HepG2 (cell line): ENCODE measurements at regions not wholly inside any gene's neighbourhood (a gene's known extent, or its start where the extent isn't known, plus 50 kb on each side); places are given as distances from the start of the nearest gene placed in this dataset.

Experiments
- ATAC-seq: fragments of 200-7000 bp; cut with Tn5 transposase; 3 replicates; pipeline ENCODE4 v1.9.1; 2020; ENCODE audit warnings: mild to moderate bottlenecking, moderate library complexity
- BruUV-seq: library from RNA; stranded (reverse); fragments of 400-500 nt; replicated peaks from 2 replicates; lab custom pipeline; 2021; lab: Mats Ljungman, UMichigan
- CTCF ChIA-PET: fragments of 300-600 bp; formaldehyde crosslinking; extraction: SDS; loops from one replicate; lab custom pipeline; 2021; ENCODE audit warnings: low total read pairs, inconsistent platforms, low intra/inter-chr PET ratio; lab: Yijun Ruan, JAX
- POLR2A ChIA-PET: fragments of 350-600 bp; sonication (Branson Sonifier 250); formaldehyde crosslinking; loops from one replicate; lab custom pipeline; 2020; ENCODE audit warnings: antibody characterized with exemption, inconsistent platforms; lab: Yijun Ruan, JAX
- DNase-seq: peaks from one replicate; pipeline ENCODE4 v3.0.0-alpha.2; 2015; ENCODE audit warnings: low spot score
- FAIRE-seq: peaks from 3 replicates; lab custom pipeline; 2011; peaks lifted over from hg19 to GRCh38; lab: Jason Lieb, UNC
- H2AFZ ChIP-seq: one replicate; pipeline ENCODE4 v1.6.1; 2011; ENCODE audit warnings: low read length, inconsistent platforms
- H3K27ac ChIP-seq: fragments of 300-600 bp; 3 replicates; pipeline ENCODE4 v1.8.0; 2011; ENCODE audit warnings: mixed run types, mild to moderate bottlenecking, mixed read lengths, low read length, inconsistent platforms; ENCODE audit not compliant: insufficient read depth; ENCODE audit errors: extremely low read length
- H3K27me3 ChIP-seq, 2 experiments: fragments of 200-600 bp in 1 of 2; 2 replicates in 1 of 2; 3 replicates in 1 of 2; pipeline versions ENCODE4 v1.6.0 to v1.8.0; 2011; ENCODE audit warnings: low read length in 2 of 2, mild to moderate bottlenecking in 2 of 2, moderate library complexity in 2 of 2, inconsistent platforms in 1 of 2; ENCODE audit not compliant: insufficient read depth in 2 of 2, control insufficient read depth in 1 of 2
- H3K36me3 ChIP-seq, 2 experiments: fragments of 200-600 bp in 1 of 2; replicated peaks in 1 of 2; 2 replicates in 1 of 2; 3 replicates in 1 of 2; pipeline versions ENCODE4 v1.5.1 to v1.8.0; 2011; ENCODE audit warnings: low read length in 2 of 2, inconsistent platforms in 1 of 2; ENCODE audit not compliant: insufficient read depth in 2 of 2, control insufficient read depth in 1 of 2
- H3K4me1 ChIP-seq: 2 replicates; pipeline ENCODE4 v1.5.1; 2012; ENCODE audit warnings: low read length, inconsistent platforms; ENCODE audit not compliant: insufficient read depth
- H3K4me2 ChIP-seq: 2 replicates; pipeline ENCODE4 v1.6.0; 2011; ENCODE audit warnings: low read depth, low read length, inconsistent platforms
- H3K4me3 ChIP-seq, 3 experiments: fragments of 200-600 bp in 1 of 3; sonication (generic), shearing (Covaris generic) in 1 of 3; replicated peaks in 1 of 3; 2 replicates each; pipeline ENCODE4 v1.5.1; 2011 to 2016; ENCODE audit warnings: low read length in 3 of 3, inconsistent platforms in 2 of 3, low read depth in 2 of 3, mild to moderate bottlenecking in 2 of 3, control low read depth in 1 of 3, mixed read lengths in 1 of 3; ENCODE audit not compliant: insufficient read depth in 1 of 3
- H3K79me2 ChIP-seq: one replicate; pipeline ENCODE4 v1.6.1; 2011; ENCODE audit warnings: low read length, inconsistent platforms; ENCODE audit not compliant: insufficient read depth
- H3K9ac ChIP-seq: 2 replicates; pipeline ENCODE4 v1.6.0; 2011; ENCODE audit warnings: mild to moderate bottlenecking, low read depth, low read length, inconsistent platforms; ENCODE audit not compliant: insufficient read depth
- H3K9me3 ChIP-seq: 2 replicates; pipeline ENCODE4 v1.5.1; 2012; ENCODE audit warnings: mild to moderate bottlenecking, low read length
- H4K20me1 ChIP-seq: 2 replicates; pipeline ENCODE4 v1.6.0; 2011; ENCODE audit warnings: inconsistent platforms, mild to moderate bottlenecking, low read length, moderate library complexity; ENCODE audit not compliant: insufficient read depth
- MAFF ChIP-seq: IDR thresholded peaks from 2 replicates; pipeline ENCODE4 v1.6.1; 2011; ENCODE audit warnings: low read depth, low read length, improper control_type of control experiment
- MAFK ChIP-seq, 2 experiments: IDR thresholded peaks in 1 of 2; conservative IDR thresholded peaks in 1 of 2; 2 replicates each; pipeline ENCODE4 v1.6.1; 2011; ENCODE audit warnings: improper control_type of control experiment in 2 of 2, low read length in 2 of 2
- TIGD3 ChIP-seq: sonication (generic); formaldehyde crosslinking; IDR thresholded peaks from 2 replicates; pipeline ENCODE4 v1.5.1; 2020; ENCODE audit warnings: mild to moderate bottlenecking, missing genetic modification reagents, borderline replicate concordance
- USF2 ChIP-seq, 2 experiments: sonication (generic) in 1 of 2; formaldehyde crosslinking in 1 of 2; IDR thresholded peaks; 2 replicates each; pipeline versions ENCODE4 v1.5.1 to v1.6.1; 2011 to 2020; ENCODE audit warnings: borderline replicate concordance in 1 of 2, low read depth in 1 of 2, low read length in 1 of 2, mild to moderate bottlenecking in 1 of 2, missing genetic modification reagents in 1 of 2, moderate library complexity in 1 of 2
- YY1 ChIP-seq: IDR thresholded peaks from 2 replicates; pipeline ENCODE4 v1.6.1; 2011; ENCODE audit warnings: low read length, low read depth, moderate library complexity, mild to moderate bottlenecking; ENCODE audit not compliant: insufficient read depth, insufficient replicate concordance
- ZNF160 ChIP-seq: sonication (generic); formaldehyde crosslinking; IDR thresholded peaks from 2 replicates; pipeline ENCODE4 v1.8.0; 2022; ENCODE audit warnings: mild to moderate bottlenecking, inconsistent platforms, missing genetic modification reagents
- ZNF318 ChIP-seq: sonication (generic); formaldehyde crosslinking; IDR thresholded peaks from 2 replicates; pipeline ENCODE4 v1.4.0; 2020; ENCODE audit warnings: mild to moderate bottlenecking, missing genetic modification reagents
- ZNF367 ChIP-seq: sonication (generic); formaldehyde crosslinking; IDR thresholded peaks from 2 replicates; pipeline ENCODE4 v1.4.0; 2020; ENCODE audit warnings: missing genetic modification reagents, borderline replicate concordance
- in situ Hi-C: cut with HindIII; loops from 2 replicates; pipeline ENCODE4 v1.10.0; 2017; ENCODE audit warnings: low pct_unique_long_range_greater_than_20kb; ENCODE audit not compliant: extremely low pct_ligation_motif_present
- intact Hi-C: fragments of 100-400 bp; cut with micrococcal nuclease; formaldehyde crosslinking; loops from one replicate; pipeline ENCODE4 v1.10.0; 2022; ENCODE audit not compliant: unreplicated experiment

- FAIRE-seq: no peak
- TF ChIP-seq ZNF318: no peak
- no peak for TF ChIP-seq YY1
- no peak for TF ChIP-seq ZNF160
- no peak for TF ChIP-seq USF2 (IDR thresholded peaks at IDR 0.05; ENCODE audit: low read depth, low read length)
- TF ChIP-seq USF2 (CRISPR knock-in tag; IDR thresholded peaks at IDR 0.05; ENCODE audit: borderline replicate concordance): no peak
- TF ChIP-seq MAFK (conservative IDR thresholded peaks at IDR 0.05 in 1 of 2, IDR thresholded peaks at IDR 0.05 in 1 of 2; ENCODE audit: low read length in 2 of 2): peak; percentile 59 to 83; a peak in 3 of 4 replicates
- TF ChIP-seq ZNF367 (CRISPR knock-in tag): no peak
- peak; percentile 68 for TF ChIP-seq MAFF
- no peak for TF ChIP-seq TIGD3 (CRISPR knock-in tag)
- TF ChIP-seq, all 625 proteins: peak for 2
- Histone ChIP-seq H3K4me2 (no peak overlapping the region), H3K4me1 (no peaks in the 10 kb centered on the region), H3K4me3 (no peak overlapping the region), H3K9ac (no peak overlapping the region), H3K79me2 (no peaks in the 10 kb centered on the region), H3K36me3 (no peaks in the 10 kb centered on the region), H2AFZ (no peak overlapping the region), H4K20me1 (no peaks in the 10 kb centered on the region), H3K27ac (no peak overlapping the region), H3K9me3 (no peaks in the 10 kb centered on the region), H3K27me3 (no peaks in the 10 kb centered on the region)
- no peak for ATAC-seq
- no TSS peak for BruUV-seq
- no peak for DNase-seq
- CTCF ChIA-PET: no interaction called here
- in situ Hi-C loops (no loop called here), intact Hi-C loops (loop anchor here (10.0 kb wide), 1 partner anchor 532 kb away; no protein-coding TSS in a partner anchor)
- POLR2A ChIA-PET: no interaction called here
Measured at GRCh38 chr21:16156841-16157489, 427.2 kb downstream of the USP25 start.
